GM10248 (cell line): ENCODE measurements at regions not wholly inside any gene's neighbourhood (a gene's known extent, or its start where the extent isn't known, plus 50 kb on each side); places are given as distances from the start of the nearest gene placed in this dataset.

Experiments used
- CTCF ChIA-PET: fragments of 300-600 bp; sonication (Branson Sonifier 250); formaldehyde crosslinking; extraction: SDS; loops from one replicate; lab custom pipeline; 2021; ENCODE audit warnings: antibody characterized with exemption; lab: Yijun Ruan, JAX
- POLR2A ChIA-PET: fragments of 350-650 bp; sonication (Branson Sonifier 250); formaldehyde crosslinking; extraction: SDS; loops from one replicate; lab custom pipeline; 2020; ENCODE audit warnings: antibody characterized with exemption; lab: Yijun Ruan, JAX
- DNase-seq: peaks from one replicate; pipeline ENCODE4 v3.0.0; 2012; ENCODE audit errors: extremely low spot score
- CTCF ChIP-seq: IDR thresholded peaks from 2 replicates; pipeline ENCODE4 v1.5.1; 2012; ENCODE audit warnings: mild to moderate bottlenecking, low read depth; ENCODE audit errors: extremely low read depth, missing control alignments, control extremely low read depth

DNA sequence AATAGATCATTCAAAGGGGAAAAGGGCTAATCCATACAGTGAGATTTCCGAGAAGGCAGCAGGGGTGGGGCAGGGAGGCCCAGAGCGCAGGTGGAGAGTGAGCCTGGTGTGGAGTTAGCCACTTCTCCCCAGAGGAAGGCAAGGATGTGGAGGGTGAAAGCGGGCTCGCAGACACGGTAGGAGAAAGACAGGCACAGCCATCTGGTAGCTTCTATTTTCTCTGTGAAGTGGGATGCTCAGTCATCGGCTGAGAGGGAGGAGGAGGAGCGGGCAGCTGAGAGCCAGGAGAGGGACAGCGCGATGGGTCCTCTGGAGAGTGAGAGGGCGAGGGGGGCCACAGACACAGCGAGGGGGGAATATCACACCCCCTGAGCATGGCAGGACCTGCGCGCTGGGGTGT lies 153.3 kb upstream of the NDUFV2 start:
- ChIA-PET POLR2A (interaction anchor here (0.5 kb wide), 1 partner anchor 724 kb away, joined by 3 read pairs; no protein-coding TSS in a partner anchor), CTCF (interaction anchor here (1.0 to 1.4 kb wide), 4 partner anchors 15 to 39 kb away, joined by 3 read pairs; no protein-coding TSS in a partner anchor)
- no peak for TF ChIP-seq CTCF
- DNase-seq = no peak

- ChIA-PET CTCF (no interaction called here), POLR2A (no interaction called here)
- no peak for TF ChIP-seq CTCF
- no peak for DNase-seq
Measured at GRCh38 chr18:8951491-8951890, 151.0 kb upstream of the NDUFV2 start.

DNA sequence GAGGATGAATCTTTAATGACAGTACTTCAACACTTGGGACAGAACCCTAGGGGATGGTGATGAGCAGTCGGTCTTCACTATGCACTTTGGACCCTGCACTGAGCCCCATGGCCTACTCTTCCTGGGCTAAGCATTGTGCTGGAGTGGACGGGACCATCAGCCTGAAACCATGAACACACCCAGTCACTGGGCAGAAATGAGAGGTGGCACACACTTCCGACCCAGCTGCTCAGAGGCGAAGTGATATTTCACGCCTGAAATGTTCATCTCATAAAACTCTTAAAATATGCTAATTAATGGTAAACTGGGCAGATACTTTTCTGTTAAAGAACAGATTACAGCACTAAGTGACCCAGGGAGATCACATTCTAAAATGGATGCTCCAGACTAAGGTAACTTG lies 150.3 kb upstream of the NDUFV2 start:
- CTCF ChIA-PET = no interaction called here
- POLR2A ChIA-PET = no interaction called here
- DNase-seq = no peak

DNA sequence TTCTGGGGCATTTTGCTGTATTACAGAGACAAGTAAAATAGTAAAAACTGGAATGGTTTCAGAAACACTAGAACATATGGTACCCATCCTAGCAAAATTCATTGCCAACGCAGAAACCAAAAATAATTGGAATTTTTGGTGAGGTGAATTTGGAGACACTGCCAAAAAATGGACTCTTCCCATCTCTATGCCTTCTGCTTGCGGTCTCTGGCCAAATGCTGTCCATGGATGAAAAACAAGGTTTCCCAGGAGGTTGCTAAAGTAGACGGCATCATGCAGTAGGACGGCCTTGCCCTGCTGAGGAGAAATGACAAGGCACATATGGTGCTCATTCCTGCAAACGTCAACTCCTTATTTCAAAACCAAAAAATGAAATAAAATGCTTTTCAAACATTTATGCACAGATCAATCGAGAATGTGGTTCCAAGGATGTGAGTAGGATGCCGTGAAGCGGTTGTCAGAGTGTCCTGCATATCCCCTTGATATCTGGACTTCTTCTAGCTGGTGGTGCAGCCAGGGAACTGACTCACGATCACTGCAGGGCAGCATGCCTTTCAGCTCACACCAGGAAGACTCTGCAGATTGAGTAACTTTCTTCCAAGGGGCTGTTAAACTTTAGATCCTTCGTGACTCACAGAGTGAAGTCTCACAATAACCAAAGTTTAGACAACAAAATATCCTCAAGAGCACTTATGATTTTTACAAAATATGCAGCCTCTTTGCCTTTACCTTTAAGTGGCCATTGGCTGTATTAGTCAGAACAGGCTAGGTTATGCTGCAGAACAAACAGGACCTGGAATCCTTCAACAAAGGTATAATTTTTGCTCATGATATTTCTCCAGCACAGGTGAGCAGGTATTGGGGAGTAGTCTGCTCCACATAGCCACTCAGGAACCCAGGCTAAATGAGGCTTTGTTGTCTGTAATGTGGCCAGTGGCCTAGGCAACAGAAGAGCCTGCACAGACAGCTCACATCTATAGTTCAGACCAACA lies 149.4 kb upstream of the NDUFV2 start:
- ChIA-PET POLR2A (no interaction called here), CTCF (no interaction called here)
- TF ChIP-seq CTCF = no peak
- DNase-seq = no peak

More for the DNA sequence above, 150.3 kb upstream of the NDUFV2 start:
- no peak for TF ChIP-seq CTCF

GRCh38 chr18:8957731-8958130 lies 144.8 kb upstream of the NDUFV2 start:
- no peak for DNase-seq
- no peak for TF ChIP-seq CTCF
- CTCF ChIA-PET = interaction anchor here (1.5 kb wide), 1 partner anchor 30 kb away, joined by 3 read pairs; no protein-coding TSS in a partner anchor

DNA sequence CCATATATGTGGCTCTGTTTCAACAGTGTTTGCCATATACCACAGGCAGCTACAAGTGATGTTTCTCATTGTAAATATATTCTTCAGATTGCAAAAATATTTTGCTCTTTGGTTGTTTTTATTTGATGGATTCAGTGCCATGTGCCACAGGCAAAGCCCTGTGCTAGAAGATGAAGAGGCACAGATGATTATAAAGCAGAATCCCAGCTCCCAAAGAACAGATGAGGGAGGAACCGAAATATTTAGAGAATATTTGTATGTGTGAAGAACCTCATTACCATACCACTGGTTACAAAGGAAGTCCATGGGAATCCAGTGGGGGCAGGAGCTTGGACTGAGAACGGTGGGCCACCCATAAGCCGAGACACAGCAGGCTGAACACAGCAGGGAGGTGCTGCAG lies 143.8 kb upstream of the NDUFV2 start:
- ChIA-PET POLR2A (no interaction called here), CTCF (interaction anchor here (1.5 kb wide), 1 partner anchor 29 kb away, joined by 3 read pairs; no protein-coding TSS in a partner anchor)
- TF ChIP-seq CTCF = no peak
- DNase-seq = no peak

More at GRCh38 chr18:8957731-8958130, 144.8 kb upstream of the NDUFV2 start:
- POLR2A ChIA-PET = no interaction called here
